K562 (cell line): ENCODE measurements at regions not wholly inside any gene's neighbourhood (a gene's known extent, or its start where the extent isn't known, plus 50 kb on each side); places are given as distances from the start of the nearest gene placed in this dataset.

ENCODE experiments used
- ATAC-seq: fragments of 200-7000 bp; cut with Tn5 transposase; 3 replicates; pipeline ENCODE4 v1.9.1; 2020; ENCODE audit warnings: moderate library complexity
- BruUV-seq: library from RNA; stranded (reverse); fragments of 400-500 nt; replicated peaks from 2 replicates; lab custom pipeline; 2021; lab: Mats Ljungman, UMichigan
- CTCF ChIA-PET: fragments of 300-600 bp; formaldehyde crosslinking; extraction: SDS; loops from one replicate; lab custom pipeline; 2021; ENCODE audit warnings: low intra/inter-chr PET ratio; lab: Yijun Ruan, JAX
- POLR2A ChIA-PET: fragments of 300-600, 350-650 bp; sonication (Branson Sonifier 250); formaldehyde crosslinking; extraction: SDS; loops from one replicate; lab custom pipeline; 2021; ENCODE audit warnings: antibody characterized with exemption, inconsistent platforms; lab: Yijun Ruan, JAX
- DNase-seq, 4 experiments: peaks; one replicate each; pipeline versions ENCODE4 v3.0.0 to v3.0.0-alpha.2; 2011 to 2018; ENCODE audit warnings: low spot score in 3 of 4, mixed read lengths in 3 of 4; ENCODE audit errors: extremely low read depth in 1 of 4
- FAIRE-seq: peaks from 2 replicates; lab custom pipeline; 2011; peaks lifted over from hg19 to GRCh38; lab: Jason Lieb, UNC
- H2AFZ ChIP-seq: 2 replicates; pipeline ENCODE4 v1.6.0; 2011; ENCODE audit warnings: low read depth, low read length, control low read depth, inconsistent platforms
- H3K27ac ChIP-seq: fragments of 200-600 bp; 3 replicates; pipeline ENCODE4 v1.8.0; 2011; ENCODE audit warnings: low read depth, mild to moderate bottlenecking, control low read depth, inconsistent platforms, low read length, moderate library complexity, mixed read lengths; ENCODE audit errors: extremely low read depth
- H3K27me3 ChIP-seq, 2 experiments: fragments of 300-600 bp in 1 of 2; 2 replicates in 1 of 2; 3 replicates in 1 of 2; pipeline versions ENCODE4 v1.6.0 to v1.8.0; 2011; ENCODE audit warnings: inconsistent platforms in 2 of 2, low read length in 2 of 2, mild to moderate bottlenecking in 1 of 2, mixed read lengths in 1 of 2, moderate library complexity in 1 of 2; ENCODE audit not compliant: control insufficient read depth in 2 of 2, insufficient read depth in 2 of 2
- H3K36me3 ChIP-seq: fragments of 300-600 bp; 3 replicates; pipeline ENCODE4 v1.8.0; 2011; ENCODE audit warnings: mild to moderate bottlenecking, low read length, inconsistent platforms; ENCODE audit not compliant: control insufficient read depth, insufficient read depth
- H3K4me1 ChIP-seq, 2 experiments: fragments of 200-600 bp in 1 of 2; replicated peaks in 1 of 2; 2 replicates in 1 of 2; 3 replicates in 1 of 2; pipeline versions ENCODE4 v1.5.1 to v1.8.0; 2011; ENCODE audit warnings: inconsistent platforms in 2 of 2, low read length in 2 of 2, mild to moderate bottlenecking in 1 of 2, mixed read lengths in 1 of 2, moderate library complexity in 1 of 2; ENCODE audit not compliant: control insufficient read depth in 2 of 2, insufficient read depth in 2 of 2
- H3K4me2 ChIP-seq: 2 replicates; pipeline ENCODE4 v1.6.1; 2011; ENCODE audit warnings: low read length, control low read depth, inconsistent platforms, mixed read lengths; ENCODE audit not compliant: insufficient read depth
- H3K4me3 ChIP-seq: fragments of 200-600 bp; sonication (generic), shearing (Covaris generic); 2 replicates; pipeline ENCODE4 v1.5.1; 2016; ENCODE audit warnings: control low read depth, inconsistent platforms
- H3K79me2 ChIP-seq: fragments of 200-600 bp; 3 replicates; pipeline ENCODE4 v1.8.0; 2011; ENCODE audit warnings: low read length, inconsistent platforms; ENCODE audit not compliant: control insufficient read depth, insufficient read depth
- H3K9ac ChIP-seq, 2 experiments: 2 replicates each; pipeline versions ENCODE4 v1.6.0 to v1.6.1; 2011; ENCODE audit warnings: low read depth in 2 of 2, low read length in 2 of 2, control low read depth in 1 of 2, inconsistent platforms in 1 of 2, mild to moderate bottlenecking in 1 of 2, mixed read lengths in 1 of 2; ENCODE audit not compliant: insufficient read depth in 1 of 2
- H3K9me1 ChIP-seq: one replicate; pipeline ENCODE4 v1.6.0; 2011; ENCODE audit warnings: inconsistent platforms, mild to moderate bottlenecking, low read length, moderate library complexity; ENCODE audit not compliant: control insufficient read depth, insufficient read depth
- H3K9me3 ChIP-seq: replicated peaks from 2 replicates; pipeline ENCODE4 v1.5.1; 2011; ENCODE audit warnings: low read depth, low read length, inconsistent platforms; ENCODE audit not compliant: control insufficient read depth, insufficient read depth
- H4K20me1 ChIP-seq: replicated peaks from 2 replicates; pipeline ENCODE4 v1.6.1; 2011; ENCODE audit warnings: low read length, inconsistent platforms, mixed read lengths; ENCODE audit not compliant: control insufficient read depth, insufficient read depth
- HES1 ChIP-seq: fragments of 450-650 bp; IDR thresholded peaks from 2 replicates; pipeline ENCODE4 v1.6.1; 2016; ENCODE audit warnings: low read depth, mild to moderate bottlenecking, moderate library complexity
- HOXB6 ChIP-seq: fragments of 250-450 bp; sonication (Bioruptor Pico); IDR thresholded peaks from 2 replicates; pipeline ENCODE4 v1.5.1; 2022; ENCODE audit warnings: mild to moderate bottlenecking, borderline replicate concordance
- MLLT1 ChIP-seq, 2 experiments: fragments of 450-650 bp; IDR thresholded peaks; 2 replicates each; pipeline ENCODE4 v1.6.1; 2016
- PBX2 ChIP-seq, 2 experiments: IDR thresholded peaks in 1 of 2; conservative IDR thresholded peaks in 1 of 2; 2 replicates each; pipeline ENCODE4 v1.6.1; 2016; ENCODE audit warnings: low read depth in 2 of 2, mild to moderate bottlenecking in 1 of 2, missing compliant biosample characterization in 1 of 2, missing genetic modification characterization in 1 of 2, moderate library complexity in 1 of 2
- ZNF253 ChIP-seq: fragments of 250-450 bp; sonication (Bioruptor Pico); conservative IDR thresholded peaks from 2 replicates; pipeline ENCODE4 v1.6.1; 2021; ENCODE audit warnings: mild to moderate bottlenecking
- ZNF586 ChIP-seq: fragments of 450-650 bp; formaldehyde crosslinking; conservative IDR thresholded peaks from 2 replicates; pipeline ENCODE4 v1.4.0; 2020; ENCODE audit warnings: mild to moderate bottlenecking, moderate library complexity
- ZNF592 ChIP-seq: fragments of 450-650 bp; IDR thresholded peaks from 2 replicates; pipeline ENCODE4 v1.6.1; 2017; ENCODE audit warnings: antibody characterized with exemption, mild to moderate bottlenecking
- ZNF766 ChIP-seq: fragments of 200-800 bp; sonication (Bioruptor generic); conservative IDR thresholded peaks from 2 replicates; pipeline ENCODE4 v1.6.1; 2016; ENCODE audit warnings: missing genetic modification characterization, missing compliant biosample characterization
- ZNF77 ChIP-seq: fragments of 250-450 bp; sonication (Bioruptor Pico); IDR thresholded peaks from 2 replicates; pipeline ENCODE4 v1.5.0; 2020
- WGBS: fragments of 100-300 bp; shearing (Covaris generic); methylation state at CpG from one replicate; pipeline ENCODE4 v1.1.6; 2016; ENCODE audit warnings: low coverage, mixed read lengths; ENCODE audit not compliant: insufficient coverage; ENCODE audit errors: missing lambda C conversion rate; 5-methylcytosine and 5-hydroxymethylcytosine counted together
- in situ Hi-C: fragments of 300-500 bp; cut with MboI; formaldehyde crosslinking; loops from 4 replicates; pipeline ENCODE4 v1.15.0; 2018; ENCODE audit warnings: inconsistent platforms, mixed read lengths
- intact Hi-C: fragments of 100-400 bp; cut with micrococcal nuclease; formaldehyde crosslinking; loops from 2 replicates; pipeline ENCODE4 v1.14.2; 2022

GRCh38 chr5:25995209-25995608 is 1043.2 kb downstream of the CDH9 start (continued):
- TF ChIP-seq ZNF592 (no peak), HOXB6 (CRISPR knock-in tag) (no peak), HES1 (no peak)

- no TSS peak for BruUV-seq
- WGBS = 0% methylated on average over 3 of the region's 3 CpGs
- FAIRE-seq = no peak
- Histone ChIP-seq H3K4me1 (no peaks in the 10 kb centered on the region), H3K27me3 (no peaks in the 10 kb centered on the region), H3K9me3 (0 out of 2 replicates have a peak, but pooled peaks cover 2% of the 10 kb centered on the region), H3K27ac (no peak overlapping the region), H3K36me3 (no peaks in the 10 kb centered on the region), H3K79me2 (no peaks in the 10 kb centered on the region), H3K4me3 (no peak overlapping the region), H3K9me1 (no peaks in the 10 kb centered on the region), H2AFZ (no peak overlapping the region), H3K4me2 (no peak overlapping the region), H3K9ac (no peak overlapping the region), H4K20me1 (no peaks in the 10 kb centered on the region)
- ChIA-PET POLR2A (no interaction called here), CTCF (no interaction called here)
- intact Hi-C loops (no loop called here), in situ Hi-C loops (no loop called here)
- no peak for DNase-seq
- ATAC-seq = no peak
- TF ChIP-seq ZNF766 (no peak), ZNF253 (CRISPR knock-in tag) (no peak), MLLT1 (IDR thresholded peaks at IDR 0.05) (no peak), ZNF586 (CRISPR knock-in tag) (no peak), PBX2 (CRISPR knock-in tag; IDR thresholded peaks at IDR 0.05; ENCODE audit: low read depth) (no peak), PBX2 (tag; conservative IDR thresholded peaks at IDR 0.05; ENCODE audit: low read depth) (no peak), ZNF77 (no peak)
Measured at GRCh38 chr5:25993701-25994100, 1044.7 kb downstream of the CDH9 start.
